NCI-H1092 treated with DMSO at 0.1 percent for 48 hours (cell line): ENCODE measurements at regions not wholly inside any gene's neighbourhood (a gene's known extent, or its start where the extent isn't known, plus 50 kb on each side); places are given as distances from the start of the nearest gene placed in this dataset.
"Not testable (repeated sequence)": the region's sequence is repeated elsewhere in the genome, so short reads cannot be mapped to it uniquely, and the experiment has no call there.

Experiments used
- DNase-seq: peaks from one replicate; lab custom pipeline; 2025; lab: John Stamatoyannopoulos, UW

GRCh38 chr3:104933972-104934371 lies 432.7 kb upstream of the ALCAM start:
- DNase-seq = no peak

GRCh38 chr3:104935613-104936012 lies 431.1 kb upstream of the ALCAM start:
- DNase-seq = no peak

- DNase-seq = no peak
Observed at GRCh38 chr3:104939196-104939595, 427.5 kb upstream of the ALCAM start.

GRCh38 chr3:104941785-104942184 lies 424.9 kb upstream of the ALCAM start:
- no peak for DNase-seq

DNA sequence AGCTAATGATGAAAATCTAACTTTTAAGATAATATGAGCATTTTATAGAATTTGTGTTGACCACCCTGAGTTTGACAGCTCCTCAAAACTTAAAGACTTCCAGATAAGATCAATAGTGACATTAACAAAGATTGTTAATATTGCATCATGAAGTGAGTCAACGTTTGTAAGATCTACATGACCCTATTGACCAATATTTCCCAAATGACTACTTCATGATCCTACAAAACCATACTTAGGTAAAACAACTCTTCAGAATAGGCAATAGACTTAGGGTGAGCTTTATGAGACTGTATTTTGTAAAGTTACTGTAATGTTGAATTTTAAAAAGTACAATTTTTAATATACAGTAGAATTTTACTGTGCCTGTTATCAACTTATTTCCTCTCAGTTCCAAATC lies 422.7 kb upstream of the ALCAM start:
- DNase-seq = no peak

GRCh38 chr3:104947943-104948342 lies 418.8 kb upstream of the ALCAM start:
- no peak for DNase-seq

GRCh38 chr3:104949810-104950209 lies 416.9 kb upstream of the ALCAM start:
- not testable (repeated sequence) for DNase-seq

GRCh38 chr3:104951426-104951825 lies 415.3 kb upstream of the ALCAM start:
- no peak for DNase-seq

GRCh38 chr3:104952146-104952972 lies 414.4 kb upstream of the ALCAM start:
- DNase-seq = no peak

- no peak for DNase-seq
Observed at GRCh38 chr3:104956620-104957345, 409.9 kb upstream of the ALCAM start.

DNA sequence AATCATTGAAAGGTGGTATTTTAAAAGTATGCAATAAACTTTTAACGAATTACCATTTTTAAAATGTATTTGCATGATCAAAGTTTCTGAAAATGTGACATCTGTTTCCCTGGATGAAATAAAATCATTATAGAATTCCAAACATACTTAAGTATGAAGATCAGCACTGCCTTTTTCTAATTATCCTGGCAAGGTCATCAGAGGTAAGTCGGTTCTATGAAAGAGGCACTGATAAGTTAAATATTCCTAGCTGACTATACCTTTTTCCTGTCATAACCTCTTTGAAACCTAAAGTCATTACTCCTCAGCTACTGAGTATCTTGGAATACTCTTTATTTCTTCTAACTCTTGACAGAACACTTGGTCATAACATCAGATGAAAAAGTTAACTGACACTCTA lies 406.1 kb upstream of the ALCAM start:
- DNase-seq = no peak

GRCh38 chr3:104961851-104962250 lies 404.9 kb upstream of the ALCAM start:
- DNase-seq = no peak

- DNase-seq = no peak
Observed at GRCh38 chr3:104974316-104974715, 392.4 kb upstream of the ALCAM start.

DNA sequence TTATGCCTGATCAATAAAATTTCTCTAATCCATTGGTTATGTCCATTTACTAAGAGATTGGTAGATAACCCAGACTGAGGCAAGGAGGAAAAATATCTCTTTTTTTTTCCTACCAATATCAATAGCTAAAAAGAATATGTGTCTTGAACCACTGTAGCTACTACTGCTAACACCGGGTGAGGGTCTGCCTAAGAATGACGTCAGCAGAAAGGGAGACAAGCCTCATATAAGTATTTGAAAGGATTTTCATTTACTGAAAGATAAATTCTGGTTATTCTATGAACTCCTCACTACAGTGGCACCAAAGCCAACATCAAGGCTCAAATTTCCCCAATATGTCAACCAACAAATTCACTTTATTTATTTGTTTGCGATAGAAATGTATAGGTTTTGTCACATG lies 389.0 kb upstream of the ALCAM start:
- DNase-seq = no peak

DNA sequence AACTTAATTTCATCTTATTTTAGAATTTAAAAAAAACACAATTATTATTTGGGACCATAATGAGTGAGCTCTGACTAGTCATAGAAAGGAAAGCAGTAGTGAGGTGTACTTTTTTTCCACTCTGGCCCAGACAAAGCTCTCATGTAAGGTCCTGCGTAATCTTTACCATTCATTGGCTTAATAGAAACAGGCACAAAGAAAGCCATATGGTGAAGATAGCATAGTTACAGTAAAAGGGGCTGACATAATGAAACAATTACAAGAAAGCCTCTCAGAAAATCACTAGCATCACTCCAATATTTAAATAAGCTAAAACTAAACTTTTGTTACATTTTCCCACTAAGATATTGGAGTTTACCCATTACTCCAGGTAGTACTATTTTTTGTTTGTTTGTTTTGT lies 384.6 kb upstream of the ALCAM start:
- no peak for DNase-seq

GRCh38 chr3:104987859-104988258 lies 378.9 kb upstream of the ALCAM start:
- no peak for DNase-seq

DNA sequence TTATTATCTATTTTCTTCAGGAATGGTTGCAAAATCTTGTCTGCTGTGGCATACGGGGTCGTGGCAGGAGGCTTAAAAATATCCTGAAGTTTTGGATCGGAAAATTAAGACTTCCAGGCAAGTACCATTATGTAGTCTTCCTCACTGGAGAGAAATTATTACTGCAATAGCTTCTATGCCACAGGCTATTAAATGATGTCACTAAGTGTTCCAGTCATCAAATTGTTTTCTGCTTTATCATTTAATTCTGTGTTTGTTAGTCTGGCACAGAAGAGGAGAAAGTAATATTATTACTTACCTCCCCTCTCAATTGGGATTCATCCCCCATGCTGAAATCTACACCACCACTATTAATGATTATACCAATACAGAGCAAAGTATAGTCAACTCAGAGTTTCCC lies 378.2 kb upstream of the ALCAM start:
- no peak for DNase-seq

GRCh38 chr3:104989878-104990277 lies 376.8 kb upstream of the ALCAM start:
- DNase-seq = no peak

DNA sequence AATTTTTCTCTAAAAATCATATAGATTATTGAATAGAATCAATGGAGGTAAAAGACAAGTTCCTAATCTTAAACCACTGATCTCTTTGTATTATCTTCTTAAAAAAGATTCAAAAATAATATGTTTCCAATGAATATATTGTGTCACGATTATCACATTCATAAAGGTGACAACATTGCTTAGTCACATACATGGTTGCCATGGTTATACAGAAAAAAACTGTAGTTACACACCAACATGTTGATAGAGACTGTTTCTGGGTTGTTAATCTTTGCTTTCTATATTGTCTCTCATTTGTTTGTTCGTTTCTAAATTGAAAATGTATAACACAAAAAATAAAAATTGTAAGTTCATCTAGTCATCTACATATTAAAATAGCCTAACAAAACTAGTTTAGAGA lies 376.0 kb upstream of the ALCAM start:
- DNase-seq = no peak

GRCh38 chr3:104992676-104993075 lies 374.0 kb upstream of the ALCAM start:
- DNase-seq = no peak

GRCh38 chr3:105006164-105006563 lies 360.5 kb upstream of the ALCAM start:
- no peak for DNase-seq

DNA sequence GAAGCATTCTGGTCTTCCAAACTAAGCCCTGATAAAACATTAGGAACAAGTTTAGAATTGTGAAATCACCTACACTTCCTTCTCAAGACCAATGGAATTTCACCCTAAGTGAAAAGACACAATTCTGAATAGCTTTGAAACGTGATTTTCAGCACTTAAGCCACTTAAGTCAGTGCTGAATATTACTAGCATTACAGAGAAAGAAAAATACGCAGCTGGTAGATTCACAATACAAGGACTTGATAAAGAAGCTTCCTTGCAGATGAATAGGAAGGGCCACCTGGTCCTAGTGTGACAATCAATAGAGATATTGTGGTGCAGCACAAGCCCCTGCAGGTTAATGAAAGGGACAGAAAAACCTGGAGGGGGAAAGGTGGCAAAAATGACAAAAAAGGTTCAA lies 353.1 kb upstream of the ALCAM start:
- DNase-seq = no peak

- DNase-seq = no peak
Observed at GRCh38 chr3:105014631-105015030, 352.1 kb upstream of the ALCAM start.

DNA sequence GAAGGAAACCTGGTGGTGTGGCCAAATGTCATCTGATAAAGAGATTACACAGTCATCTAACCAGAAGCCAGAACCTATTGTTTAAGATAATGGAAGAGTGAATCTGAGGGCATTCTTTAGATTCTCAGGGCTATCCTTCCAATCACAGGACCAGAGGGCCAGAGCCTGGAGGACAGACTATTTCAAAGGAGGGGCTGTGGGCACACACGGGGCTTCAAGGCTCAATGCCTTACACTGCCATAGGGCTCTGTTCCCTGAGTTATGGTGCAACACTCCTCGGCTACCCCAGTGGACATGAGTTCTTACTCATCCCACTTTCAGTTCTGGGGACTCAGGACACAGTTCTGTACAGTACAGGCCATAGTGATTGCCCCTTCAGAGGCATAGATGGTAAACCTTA lies 343.9 kb upstream of the ALCAM start:
- DNase-seq = no peak
